ENCODE measurements at regions not wholly inside any gene's neighbourhood (a gene's known extent, or its start where the extent isn't known, plus 50 kb on each side); places are given as distances from the start of the nearest gene placed in this dataset.

- H3K27me3 ChIP-seq (ENCODE audit: control insufficient read depth, insufficient read depth, low read length) = no peaks in the 10 kb centered on the region
- H3K36me3 ChIP-seq (ENCODE audit: control insufficient read depth, insufficient read depth, low read length) = no peaks in the 10 kb centered on the region
- TF ChIP-seq CTCF (IDR thresholded peaks at IDR 0.05; ENCODE audit: insufficient read depth, low read depth, low read length) = no peak
- ChIA-PET CTCF (interaction anchor here (0.6 to 1.1 kb wide), 2 partner anchors 13 to 16 kb away, joined by 3 read pairs; no protein-coding TSS in a partner anchor), POLR2A (no interaction called here)
- no peak overlapping the region for H3K4me3 ChIP-seq (ENCODE audit: low read depth, low read length)
- no peak for DNase-seq (ENCODE audit: low read depth)
Observed at GRCh38 chr4:71287305-71287704, 51.5 kb upstream of the SLC4A4 start.

GRCh38 chr4:71288875-71289274 lies 49.9 kb upstream of the SLC4A4 start:
- Histone ChIP-seq H3K27me3 (ENCODE audit: control insufficient read depth, insufficient read depth, low read length) (no peaks in the 10 kb centered on the region), H3K36me3 (ENCODE audit: control insufficient read depth, insufficient read depth, low read length) (no peaks in the 10 kb centered on the region), H3K4me3 (ENCODE audit: low read depth, low read length) (no peak overlapping the region)
- CTCF ChIA-PET = interaction anchor here (0.9 kb wide), 1 partner anchor 18 kb away, joined by 3 read pairs; no protein-coding TSS in a partner anchor
- POLR2A ChIA-PET = interaction anchor here (0.6 kb wide), 1 partner anchor 100 kb away, joined by 3 read pairs; no protein-coding TSS in a partner anchor
- TF ChIP-seq CTCF (IDR thresholded peaks at IDR 0.05; ENCODE audit: insufficient read depth, low read depth, low read length) = no peak
- DNase-seq (ENCODE audit: low read depth) = no peak

Data from BJ (cell line).